Osteoblast (primary cell): ENCODE measurements at regions not wholly inside any gene's neighbourhood (a gene's known extent, or its start where the extent isn't known, plus 50 kb on each side); places are given as distances from the start of the nearest gene placed in this dataset.

Source experiments
- DNase-seq: peaks from one replicate; pipeline ENCODE4 v3.0.0; 2011; ENCODE audit warnings: low spot score, mixed read lengths; ENCODE audit not compliant: insufficient read length; ENCODE audit errors: missing footprints
- H2AFZ ChIP-seq: 2 replicates; pipeline ENCODE4 v1.6.0; 2011; ENCODE audit warnings: mild to moderate bottlenecking, low read length
- H3K27ac ChIP-seq: 2 replicates; pipeline ENCODE4 v1.5.1; 2011; ENCODE audit warnings: mild to moderate bottlenecking, low read depth, low read length, moderate library complexity
- H3K27me3 ChIP-seq: 2 replicates; pipeline ENCODE4 v1.6.0; 2012; ENCODE audit warnings: mild to moderate bottlenecking, control low read depth, inconsistent platforms, low read length, moderate library complexity; ENCODE audit not compliant: insufficient read depth
- H3K36me3 ChIP-seq: 2 replicates; pipeline ENCODE4 v1.5.1; 2011; ENCODE audit warnings: mild to moderate bottlenecking, low read length, control low read depth, moderate library complexity; ENCODE audit not compliant: insufficient read depth
- H3K4me1 ChIP-seq: 2 replicates; pipeline ENCODE4 v1.5.1; 2011; ENCODE audit warnings: mild to moderate bottlenecking, low read length, control low read depth, moderate library complexity; ENCODE audit not compliant: insufficient read depth
- H3K4me2 ChIP-seq: 2 replicates; pipeline ENCODE4 v1.6.0; 2011; ENCODE audit warnings: mild to moderate bottlenecking, low read length; ENCODE audit not compliant: insufficient read depth
- H3K4me3 ChIP-seq: fragments of 200-600 bp; sonication (generic); 3 replicates; pipeline ENCODE4 v1.5.1; 2012; ENCODE audit warnings: mild to moderate bottlenecking, low read length, inconsistent platforms; ENCODE audit not compliant: insufficient read depth
- H3K79me2 ChIP-seq: 2 replicates; pipeline ENCODE4 v1.6.0; 2012; ENCODE audit warnings: mild to moderate bottlenecking, low read length, control low read depth, inconsistent platforms; ENCODE audit not compliant: insufficient read depth
- H3K9me3 ChIP-seq: 2 replicates; pipeline ENCODE4 v1.5.1; 2011; ENCODE audit warnings: low read depth, low read length, control low read depth
- H4K20me1 ChIP-seq: 2 replicates; pipeline ENCODE4 v1.6.0; 2012; ENCODE audit warnings: mild to moderate bottlenecking, low read length, control low read depth; ENCODE audit not compliant: insufficient read depth
- CTCF ChIP-seq: IDR thresholded peaks from 2 replicates; pipeline ENCODE4 v1.5.1; 2011; ENCODE audit warnings: mild to moderate bottlenecking, low read depth, low read length, moderate library complexity; ENCODE audit errors: extremely low read depth

GRCh38 chr5:4413996-4414395 is 726.1 kb upstream of the ADAMTS16 start:
- H3K4me1 ChIP-seq: no peaks in the 10 kb centered on the region

GRCh38 chr5:4418084-4418483 is 722.0 kb upstream of the ADAMTS16 start:
- no peaks in the 10 kb centered on the region for H3K79me2 ChIP-seq
- H3K27me3 ChIP-seq: no peaks in the 10 kb centered on the region
- H3K36me3 ChIP-seq: no peaks in the 10 kb centered on the region
- H3K27ac ChIP-seq: no peak overlapping the region
- H3K9me3 ChIP-seq: peaks cover under 1% of the 10 kb centered on the region
- no peak overlapping the region for H3K4me3 ChIP-seq
- H4K20me1 ChIP-seq: no peaks in the 10 kb centered on the region
- TF ChIP-seq CTCF: no peak
- H2AFZ ChIP-seq: no peak overlapping the region
- no peak for DNase-seq
- no peak overlapping the region for H3K4me2 ChIP-seq
- no peaks in the 10 kb centered on the region for H3K4me1 ChIP-seq

More at GRCh38 chr5:4413996-4414395, 726.1 kb upstream of the ADAMTS16 start:
- Histone ChIP-seq H4K20me1 (no peaks in the 10 kb centered on the region), H3K4me2 (no peak overlapping the region), H3K27me3 (no peaks in the 10 kb centered on the region), H3K4me3 (no peak overlapping the region), H3K9me3 (peaks cover 7% of the 10 kb centered on the region), H3K36me3 (no peaks in the 10 kb centered on the region), H3K27ac (no peak overlapping the region), H2AFZ (no peak overlapping the region), H3K79me2 (no peaks in the 10 kb centered on the region)
- TF ChIP-seq CTCF: no peak
- DNase-seq: no peak

- Histone ChIP-seq H3K4me3 (no peak overlapping the region), H2AFZ (no peak overlapping the region), H3K36me3 (no peaks in the 10 kb centered on the region), H3K27ac (no peak overlapping the region), H3K27me3 (no peaks in the 10 kb centered on the region), H3K9me3 (no peaks in the 10 kb centered on the region), H3K4me1 (no peaks in the 10 kb centered on the region), H3K4me2 (no peak overlapping the region), H3K79me2 (no peaks in the 10 kb centered on the region), H4K20me1 (no peaks in the 10 kb centered on the region)
- no peak for DNase-seq
- TF ChIP-seq CTCF: no peak
Measured at GRCh38 chr5:4419281-4419680, 720.8 kb upstream of the ADAMTS16 start.

- H3K27me3 ChIP-seq: no peaks in the 10 kb centered on the region
- H2AFZ ChIP-seq: no peak overlapping the region
- no peaks in the 10 kb centered on the region for H4K20me1 ChIP-seq
- H3K36me3 ChIP-seq: no peaks in the 10 kb centered on the region
- H3K9me3 ChIP-seq: no peaks in the 10 kb centered on the region
- no peak overlapping the region for H3K27ac ChIP-seq
- H3K4me1 ChIP-seq: no peaks in the 10 kb centered on the region
- no peak overlapping the region for H3K4me3 ChIP-seq
- no peak for TF ChIP-seq CTCF
- DNase-seq: no peak
- no peak overlapping the region for H3K4me2 ChIP-seq
- H3K79me2 ChIP-seq: no peaks in the 10 kb centered on the region
Measured at GRCh38 chr5:4420177-4420576, 720.0 kb upstream of the ADAMTS16 start.
